Hepatocyte (in vitro differentiated cells): ENCODE measurements at regions not wholly inside any gene's neighbourhood (a gene's known extent, or its start where the extent isn't known, plus 50 kb on each side); places are given as distances from the start of the nearest gene placed in this dataset.
"Not testable (repeated sequence)": the region's sequence is repeated elsewhere in the genome, so short reads cannot be mapped to it uniquely, and the experiment has no call there.

Experiments used
- DNase-seq: peaks from one replicate; pipeline ENCODE4 v3.0.0-alpha.2; 2016; ENCODE audit warnings: low spot score
- H2AFZ ChIP-seq: fragments of 200-600 bp; sonication (generic); 2 replicates; pipeline ENCODE4 v1.6.0; 2016; ENCODE audit warnings: antibody characterized with exemption, mild to moderate bottlenecking
- H3K27ac ChIP-seq: fragments of 200-600 bp; sonication (generic); 2 replicates; pipeline ENCODE4 v1.5.1; 2016; ENCODE audit warnings: mild to moderate bottlenecking
- H3K27me3 ChIP-seq: fragments of 200-600 bp; sonication (generic); 2 replicates; pipeline ENCODE4 v1.6.1; 2016
- H3K36me3 ChIP-seq: fragments of 200-600 bp; sonication (generic); replicated peaks from 2 replicates; pipeline ENCODE4 v1.5.1; 2016; ENCODE audit warnings: low read depth; ENCODE audit not compliant: insufficient read depth
- H3K4me1 ChIP-seq: fragments of 200-600 bp; sonication (generic); 2 replicates; pipeline ENCODE4 v1.5.1; 2016; ENCODE audit warnings: mild to moderate bottlenecking, moderate library complexity; ENCODE audit not compliant: insufficient read depth
- H3K4me2 ChIP-seq: fragments of 200-600 bp; sonication (generic); 2 replicates; pipeline ENCODE4 v1.6.0; 2016
- H3K4me3 ChIP-seq: fragments of 200-600 bp; sonication (generic); 2 replicates; pipeline ENCODE4 v1.5.1; 2016; ENCODE audit warnings: mild to moderate bottlenecking
- H3K79me2 ChIP-seq: fragments of 200-600 bp; sonication (generic); 2 replicates; pipeline ENCODE4 v1.6.0; 2017; ENCODE audit warnings: mild to moderate bottlenecking
- H3K9me2 ChIP-seq: fragments of 200-600 bp; sonication (generic); replicated peaks from 2 replicates; pipeline ENCODE4 v1.6.0; 2017; ENCODE audit warnings: mild to moderate bottlenecking; ENCODE audit not compliant: insufficient read depth
- H3K9me3 ChIP-seq: fragments of 200-600 bp; sonication (generic); 2 replicates; pipeline ENCODE4 v1.5.1; 2016; ENCODE audit warnings: low read depth, mild to moderate bottlenecking
- H4K20me1 ChIP-seq: fragments of 200-600 bp; sonication (generic); 2 replicates; pipeline ENCODE4 v1.6.0; 2016; ENCODE audit warnings: mild to moderate bottlenecking; ENCODE audit not compliant: insufficient read depth, poor library complexity, severe bottlenecking
- CTCF ChIP-seq: fragments of 200-600 bp; sonication (generic); IDR thresholded peaks from 2 replicates; pipeline ENCODE4 v1.5.1; 2016; ENCODE audit warnings: antibody characterized with exemption, mild to moderate bottlenecking; ENCODE audit not compliant: poor library complexity
- EZH2 ChIP-seq: fragments of 200-600 bp; sonication (generic); IDR thresholded peaks from 2 replicates; pipeline ENCODE4 v1.6.1; 2016; ENCODE audit warnings: antibody characterized with exemption, mild to moderate bottlenecking, borderline replicate concordance
- EZH2phosphoT487 ChIP-seq: fragments of 200-600 bp; sonication (generic); IDR thresholded peaks from one replicate; pipeline ENCODE4 v1.6.1; 2018; ENCODE audit warnings: antibody characterized with exemption, mild to moderate bottlenecking, low read depth, moderate library complexity; ENCODE audit not compliant: unreplicated experiment, severe bottlenecking
- WGBS: methylation state at CpG from one replicate; pipeline ENCODE4 v1.1.6; 2016; ENCODE audit warnings: low lambda C conversion rate; ENCODE audit errors: missing lambda C conversion rate; 5-methylcytosine and 5-hydroxymethylcytosine counted together

GRCh38 chr5:50582699-50583098 is 83.7 kb upstream of the PARP8 start:
- Histone ChIP-seq H3K27ac (no peak overlapping the region), H3K4me2 (no peak overlapping the region), H3K4me3 (no peak overlapping the region), H4K20me1 (no peaks in the 10 kb centered on the region), H3K4me1 (no peaks in the 10 kb centered on the region), H3K36me3 (no peaks in the 10 kb centered on the region), H3K9me2 (no peaks in the 10 kb centered on the region), H3K27me3 (no peaks in the 10 kb centered on the region), H3K79me2 (no peaks in the 10 kb centered on the region), H3K9me3 (no peaks in the 10 kb centered on the region), H2AFZ (no peak overlapping the region)
- no peak for TF ChIP-seq EZH2phosphoT487
- no peak for TF ChIP-seq CTCF
- TF ChIP-seq EZH2, result no peak
- 87% methylated on average over 2 of the region's 2 CpGs for WGBS
- no peak for DNase-seq

GRCh38 chr5:50583621-50584020 is 82.8 kb upstream of the PARP8 start:
- no peaks in the 10 kb centered on the region for H3K27me3 ChIP-seq
- 83% methylated on average over 3 of the region's 3 CpGs for WGBS
- H3K4me1 ChIP-seq, result no peaks in the 10 kb centered on the region
- TF ChIP-seq EZH2phosphoT487 (no peak), EZH2 (no peak), CTCF (no peak)
- DNase-seq, result no peak
- no peaks in the 10 kb centered on the region for H3K9me3 ChIP-seq
- no peaks in the 10 kb centered on the region for H3K79me2 ChIP-seq
- H3K27ac ChIP-seq, result no peak overlapping the region
- H3K9me2 ChIP-seq, result no peaks in the 10 kb centered on the region
- no peak overlapping the region for H2AFZ ChIP-seq
- no peak overlapping the region for H3K4me3 ChIP-seq
- H3K36me3 ChIP-seq, result no peaks in the 10 kb centered on the region
- no peak overlapping the region for H3K4me2 ChIP-seq
- H4K20me1 ChIP-seq, result no peaks in the 10 kb centered on the region

GRCh38 chr5:50588471-50588870 is 78.0 kb upstream of the PARP8 start:
- DNase-seq, H4K20me1 ChIP-seq, H3K4me3 ChIP-seq, H3K9me2 ChIP-seq, H3K79me2 ChIP-seq, H3K36me3 ChIP-seq, H2AFZ ChIP-seq, H3K4me1 ChIP-seq, H3K9me3 ChIP-seq, H3K27me3 ChIP-seq, H3K27ac ChIP-seq: not testable (repeated sequence)
- 67% methylated on average over 3 of the region's 6 CpGs for WGBS
- peak overlapping the region; percentile 19 for H3K4me2 ChIP-seq

GRCh38 chr5:50590444-50591189 is 75.8 kb upstream of the PARP8 start:
- H2AFZ ChIP-seq, H3K9me3 ChIP-seq, H3K4me3 ChIP-seq, H3K36me3 ChIP-seq, H3K27ac ChIP-seq, H3K79me2 ChIP-seq, H3K4me2 ChIP-seq, H3K4me1 ChIP-seq, H3K9me2 ChIP-seq, H3K27me3 ChIP-seq, H4K20me1 ChIP-seq, DNase-seq: not testable (repeated sequence)
- WGBS, result 70% methylated on average over 5 of the region's 5 CpGs

GRCh38 chr5:50591338-50591737 is 75.1 kb upstream of the PARP8 start:
- not testable (repeated sequence) for H2AFZ ChIP-seq, H3K4me2 ChIP-seq, H3K4me3 ChIP-seq, H3K36me3 ChIP-seq, H3K27ac ChIP-seq, H4K20me1 ChIP-seq, H3K4me1 ChIP-seq, H3K9me2 ChIP-seq, DNase-seq, H3K9me3 ChIP-seq, H3K79me2 ChIP-seq, H3K27me3 ChIP-seq
- 95% methylated on average over 1 of the region's 1 CpG for WGBS
